Naive thymus-derived CD4-positive, alpha-beta T cell (primary cell): ENCODE measurements at regions not wholly inside any gene's neighbourhood (a gene's known extent, or its start where the extent isn't known, plus 50 kb on each side); places are given as distances from the start of the nearest gene placed in this dataset.

Source experiments
- ATAC-seq: fragments of 150-1000 bp; cut with Tn5 transposase; 2 replicates; pipeline ENCODE4 v1.10.0; 2021; ENCODE audit warnings: mild to moderate bottlenecking, moderate library complexity
- CTCF ChIA-PET: fragments of 350-600 bp; sonication (Branson Sonifier 250); formaldehyde crosslinking; loops from one replicate; lab custom pipeline; 2021; ENCODE audit warnings: antibody characterized with exemption; lab: Charles Lee
- POLR2A ChIA-PET: fragments of 350-600 bp; sonication (Branson Sonifier 250); formaldehyde crosslinking; loops from one replicate; lab custom pipeline; 2021; ENCODE audit warnings: antibody characterized with exemption, inconsistent platforms; lab: Charles Lee
- DNase-seq, 9 donors: peaks; one replicate each; pipeline versions ENCODE4 v3.0.0 to v3.0.0-alpha.2; 2020 to 2022; ENCODE audit warnings: mixed read lengths in 1 of 9
- H3K27ac ChIP-seq: one replicate; pipeline ENCODE4 v1.7.0; 2013; ENCODE audit warnings: mild to moderate bottlenecking, low read depth, low read length, moderate library complexity
- H3K27me3 ChIP-seq, 2 donors: one replicate each; pipeline ENCODE4 v1.7.0; 2013; ENCODE audit warnings: low read length in 2 of 2, mild to moderate bottlenecking in 2 of 2, moderate library complexity in 2 of 2; ENCODE audit not compliant: control insufficient read depth in 2 of 2, insufficient read depth in 2 of 2
- H3K36me3 ChIP-seq, 3 experiments: 1 replicate in 2 of 3; 2 replicates in 1 of 3; pipeline ENCODE4 v1.7.0; 2013; ENCODE audit warnings: low read length in 3 of 3, mild to moderate bottlenecking in 3 of 3, moderate library complexity in 1 of 3; ENCODE audit not compliant: insufficient read depth in 3 of 3, control insufficient read depth in 2 of 3
- H3K4me1 ChIP-seq, 2 donors: one replicate each; pipeline ENCODE4 v1.7.0; 2013; ENCODE audit warnings: low read length in 2 of 2, mild to moderate bottlenecking in 2 of 2, moderate library complexity in 1 of 2; ENCODE audit not compliant: control insufficient read depth in 2 of 2, insufficient read depth in 2 of 2
- H3K4me3 ChIP-seq: 2 replicates; pipeline ENCODE4 v1.7.0; 2013; ENCODE audit warnings: mild to moderate bottlenecking, low read length
- H3K9me3 ChIP-seq, 3 experiments: 1 replicate in 2 of 3; 2 replicates in 1 of 3; pipeline ENCODE4 v1.7.0; 2013; ENCODE audit warnings: low read length in 3 of 3; ENCODE audit not compliant: control insufficient read depth in 2 of 3
- H3K27ac Mint-ChIP-seq, 9 donors: one replicate each; pipeline ENCODE4 v1.8.0; 2020 to 2022; ENCODE audit warnings: mixed read lengths in 9 of 9, mild to moderate bottlenecking in 8 of 9, moderate library complexity in 5 of 9, inconsistent platforms in 2 of 9
- H3K27me3 Mint-ChIP-seq, 5 donors: one replicate each; pipeline ENCODE4 v1.8.0; 2021 to 2022; ENCODE audit warnings: mixed read lengths in 5 of 5, mild to moderate bottlenecking in 1 of 5
- H3K36me3 Mint-ChIP-seq, 5 donors: one replicate each; pipeline ENCODE4 v1.8.0; 2020 to 2022; ENCODE audit warnings: mixed read lengths in 5 of 5, mild to moderate bottlenecking in 3 of 5, inconsistent platforms in 1 of 5
- H3K4me1 Mint-ChIP-seq, 7 donors: one replicate each; pipeline ENCODE4 v1.8.0; 2020 to 2022; ENCODE audit warnings: mixed read lengths in 7 of 7, mild to moderate bottlenecking in 3 of 7, inconsistent platforms in 1 of 7
- H3K4me3 Mint-ChIP-seq, 10 donors: one replicate each; pipeline ENCODE4 v1.8.0; 2020 to 2022; ENCODE audit warnings: mild to moderate bottlenecking in 10 of 10, mixed read lengths in 10 of 10, moderate library complexity in 6 of 10, inconsistent platforms in 2 of 10
- H3K9me3 Mint-ChIP-seq, 11 donors: one replicate each; pipeline ENCODE4 v1.8.0; 2020 to 2022; ENCODE audit warnings: mixed read lengths in 11 of 11, mild to moderate bottlenecking in 4 of 11, inconsistent platforms in 1 of 11, moderate library complexity in 1 of 11
- intact Hi-C, 2 donors: fragments of 100-400 bp; cut with micrococcal nuclease; formaldehyde crosslinking; loops; one replicate each; pipeline ENCODE4 v1.15.1; 2023

DNA sequence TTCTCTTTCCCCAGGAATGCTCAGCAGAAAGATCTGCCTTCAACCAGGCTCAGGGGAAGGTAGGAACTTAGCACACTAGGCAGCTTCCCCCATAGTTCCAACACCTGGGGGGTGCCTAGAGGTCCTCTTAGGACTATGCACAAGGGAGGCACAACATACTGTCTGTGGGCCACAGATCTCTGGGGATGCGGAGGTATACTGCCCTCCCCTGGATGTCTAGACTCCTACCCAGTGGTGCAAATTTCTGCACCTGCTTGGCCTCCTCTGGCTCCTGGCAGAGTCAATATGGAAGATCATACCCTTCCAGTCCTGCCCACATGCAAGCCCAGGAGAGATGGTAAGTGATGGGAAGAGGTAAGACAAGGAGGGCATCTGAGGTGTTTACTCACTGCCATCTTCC, 247.5 kb upstream of the DAPK1 start:
- H3K27me3 Mint-ChIP-seq: peaks cover 0 to 25% (median 13%) of the 10 kb centered on the region in 5 donors
- H3K36me3 ChIP-seq: no peaks in the 10 kb centered on the region
- no peak overlapping the region for H3K4me3 ChIP-seq
- no peaks in the 10 kb centered on the region for H3K4me1 ChIP-seq
- peaks cover 0 to 7% (median 0%) of the 10 kb centered on the region in 11 donors for H3K9me3 Mint-ChIP-seq
- H3K4me3 Mint-ChIP-seq: no peak overlapping the region
- no peaks in the 10 kb centered on the region for H3K9me3 ChIP-seq
- POLR2A ChIA-PET: no interaction called here
- intact Hi-C loops: no loop called here
- CTCF ChIA-PET: no interaction called here
- peaks cover 0 to 2% (median 0%) of the 10 kb centered on the region in 7 donors for H3K4me1 Mint-ChIP-seq
- H3K27ac Mint-ChIP-seq: no peak overlapping the region
- no peaks in the 10 kb centered on the region for H3K27me3 ChIP-seq
- no peak overlapping the region for H3K27ac ChIP-seq
- no peak for ATAC-seq
- no peaks in the 10 kb centered on the region for H3K36me3 Mint-ChIP-seq
- no peak for DNase-seq

DNA sequence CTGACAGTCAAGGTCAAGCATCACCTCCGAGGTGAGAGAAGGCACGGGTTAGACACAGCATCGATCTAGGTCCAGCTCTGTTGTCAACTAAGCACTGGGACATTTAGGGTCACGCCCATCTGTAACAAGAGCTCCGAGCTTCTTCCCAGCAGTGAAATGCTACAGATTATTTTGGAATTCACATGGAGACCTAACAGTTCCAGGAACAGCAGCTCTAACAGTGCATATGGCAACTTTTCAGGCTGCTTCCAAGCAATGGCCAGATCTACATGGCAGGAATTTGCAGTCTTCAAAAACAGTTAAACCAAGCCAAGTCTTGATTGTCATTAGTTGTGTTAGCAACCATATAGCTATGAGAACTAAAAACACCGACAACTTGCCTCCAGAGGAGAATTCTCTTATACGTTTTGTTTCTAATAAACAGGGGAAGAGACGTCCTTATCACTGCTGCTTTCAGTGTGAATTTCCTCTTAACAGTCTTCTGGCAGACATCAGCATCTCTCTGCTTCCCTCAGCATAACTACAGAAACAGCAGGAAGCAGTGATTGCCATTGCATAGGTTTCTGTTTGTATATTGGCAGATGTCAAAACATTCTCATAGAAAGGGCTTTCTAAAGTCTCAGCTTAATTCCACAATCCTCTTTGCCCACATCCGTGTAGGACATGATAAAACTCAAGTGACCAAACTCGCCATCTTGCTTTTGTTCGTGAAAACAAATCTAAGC, 242.1 kb upstream of the DAPK1 start:
- no peaks in the 10 kb centered on the region for H3K36me3 Mint-ChIP-seq

GRCh38 chr9:87256973-87257372, 240.7 kb upstream of the DAPK1 start:
- no peaks in the 10 kb centered on the region for H3K36me3 Mint-ChIP-seq
- Histone ChIP-seq H3K4me3 (no peak overlapping the region), H3K36me3 (no peaks in the 10 kb centered on the region), H3K4me1 (no peaks in the 10 kb centered on the region), H3K9me3 (no peaks in the 10 kb centered on the region), H3K27ac (no peak overlapping the region), H3K27me3 (no peaks in the 10 kb centered on the region)
- ChIA-PET CTCF (no interaction called here), POLR2A (no interaction called here)
- intact Hi-C loops: no loop called here
- peaks cover 0 to 3% (median 0%) of the 10 kb centered on the region in 11 donors for H3K9me3 Mint-ChIP-seq
- H3K27me3 Mint-ChIP-seq: peaks cover 0 to 16% (median 4%) of the 10 kb centered on the region in 5 donors
- no peak for DNase-seq
- no peak overlapping the region for H3K4me3 Mint-ChIP-seq
- H3K4me1 Mint-ChIP-seq: no peaks in the 10 kb centered on the region
- no peak for ATAC-seq
- H3K27ac Mint-ChIP-seq: peak overlapping the region in 1 of 9 donors; percentile 5

More for the DNA sequence above, 242.1 kb upstream of the DAPK1 start:
- intact Hi-C loops: no loop called here
- ATAC-seq (no peak), DNase-seq (no peak)
- peaks cover 0 to 19% (median 4%) of the 10 kb centered on the region in 5 donors for H3K27me3 Mint-ChIP-seq
- no peak overlapping the region for H3K4me3 ChIP-seq
- no peak overlapping the region for H3K27ac ChIP-seq
- H3K27ac Mint-ChIP-seq: no peak overlapping the region
- no peaks in the 10 kb centered on the region for H3K36me3 ChIP-seq
- CTCF ChIA-PET: no interaction called here
- no peaks in the 10 kb centered on the region for H3K4me1 Mint-ChIP-seq
- H3K9me3 Mint-ChIP-seq: peaks cover 0 to 5% (median 0%) of the 10 kb centered on the region in 11 donors
- no peak overlapping the region for H3K4me3 Mint-ChIP-seq
- H3K4me1 ChIP-seq: no peaks in the 10 kb centered on the region
- POLR2A ChIA-PET: no interaction called here
- no peaks in the 10 kb centered on the region for H3K27me3 ChIP-seq
- H3K9me3 ChIP-seq: no peaks in the 10 kb centered on the region

DNA sequence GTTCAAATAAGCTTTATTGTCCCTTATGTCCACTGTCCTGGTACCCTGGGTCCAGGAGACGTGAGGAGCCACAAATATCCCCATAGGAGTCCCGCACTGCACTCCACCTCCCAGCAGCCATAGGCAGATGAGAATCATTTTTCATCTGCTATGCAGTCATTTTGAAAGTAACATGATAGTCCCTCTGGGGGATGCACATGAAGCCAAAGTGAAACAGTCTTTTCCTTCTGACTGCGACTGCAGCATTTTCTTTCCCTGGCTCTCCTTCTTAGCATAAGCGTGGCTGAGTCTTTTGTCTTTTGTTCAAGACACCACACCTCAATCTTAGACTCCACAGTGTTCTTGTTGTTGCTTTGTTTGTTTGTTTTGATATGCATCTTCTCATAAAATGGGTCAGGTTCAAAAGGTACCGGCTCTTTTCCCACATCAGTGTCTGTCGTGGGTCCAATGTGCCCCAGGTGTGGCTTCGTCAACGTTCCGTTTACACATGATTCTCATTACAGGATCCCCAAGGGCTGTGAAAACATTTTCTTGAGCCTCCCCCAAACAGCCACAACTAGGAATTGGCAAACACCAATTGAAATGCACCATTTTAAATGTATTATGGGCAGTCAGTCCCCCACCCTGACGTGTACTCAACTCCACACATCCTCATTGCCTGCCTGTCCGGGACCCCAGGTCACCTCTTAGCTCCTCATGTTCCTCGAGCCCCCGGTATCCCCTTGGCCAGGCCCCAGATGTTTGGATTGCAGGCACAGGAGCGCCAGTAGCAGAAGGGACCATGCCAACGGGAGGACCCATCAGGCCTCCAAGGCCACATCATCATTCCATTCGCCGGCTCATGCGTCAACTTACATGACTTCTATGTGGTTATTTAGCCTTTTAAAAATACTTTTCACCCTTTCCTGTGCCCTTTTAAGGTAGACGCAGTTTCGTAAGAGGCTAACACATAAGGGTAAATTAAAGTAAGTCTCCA, 237.8 kb upstream of the DAPK1 start:
- Mint-ChIP-seq H3K27ac (no peak overlapping the region), H3K9me3 (peaks cover 0 to 6% (median 0%) of the 10 kb centered on the region in 11 donors), H3K4me1 (no peaks in the 10 kb centered on the region), H3K27me3 (peaks cover 0 to 14% (median 5%) of the 10 kb centered on the region in 5 donors), H3K36me3 (no peaks in the 10 kb centered on the region), H3K4me3 (no peak overlapping the region)
- POLR2A ChIA-PET: no interaction called here
- no peaks in the 10 kb centered on the region for H3K4me1 ChIP-seq
- CTCF ChIA-PET: no interaction called here
- no peak overlapping the region for H3K27ac ChIP-seq
- no peaks in the 10 kb centered on the region for H3K9me3 ChIP-seq
- no peaks in the 10 kb centered on the region for H3K36me3 ChIP-seq
- no peak for ATAC-seq
- H3K4me3 ChIP-seq: no peak overlapping the region
- DNase-seq: no peak
- intact Hi-C loops: no loop called here
- H3K27me3 ChIP-seq: no peaks in the 10 kb centered on the region

GRCh38 chr9:87263291-87263690, 234.4 kb upstream of the DAPK1 start:
- ChIA-PET CTCF (no interaction called here), POLR2A (no interaction called here)
- Mint-ChIP-seq H3K27me3 (peaks cover 2 to 14% (median 8%) of the 10 kb centered on the region in 5 donors), H3K9me3 (peaks cover 0 to 6% (median 0%) of the 10 kb centered on the region in 11 donors), H3K36me3 (no peaks in the 10 kb centered on the region), H3K27ac (no peak overlapping the region), H3K4me3 (no peak overlapping the region), H3K4me1 (no peaks in the 10 kb centered on the region)
- Histone ChIP-seq H3K4me1 (no peaks in the 10 kb centered on the region), H3K4me3 (no peak overlapping the region), H3K9me3 (no peaks in the 10 kb centered on the region), H3K27me3 (no peaks in the 10 kb centered on the region), H3K27ac (no peak overlapping the region), H3K36me3 (no peaks in the 10 kb centered on the region)
- DNase-seq: no peak
- ATAC-seq: no peak
- intact Hi-C loops: no loop called here

GRCh38 chr9:87266697-87267096, 231.0 kb upstream of the DAPK1 start:
- peaks cover 0 to 2% (median 0%) of the 10 kb centered on the region in 11 donors for H3K9me3 Mint-ChIP-seq
- DNase-seq (no peak), ATAC-seq (no peak)
- peaks cover 5 to 11% (median 7%) of the 10 kb centered on the region in 5 donors for H3K27me3 Mint-ChIP-seq
- no peaks in the 10 kb centered on the region for H3K36me3 Mint-ChIP-seq
- H3K27ac Mint-ChIP-seq: no peak overlapping the region
- POLR2A ChIA-PET: no interaction called here
- Histone ChIP-seq H3K4me1 (peaks cover 0 to 5% of the 10 kb centered on the region in 2 donors), H3K36me3 (no peaks in the 10 kb centered on the region), H3K4me3 (no peak overlapping the region), H3K27ac (no peak overlapping the region), H3K27me3 (no peaks in the 10 kb centered on the region), H3K9me3 (no peaks in the 10 kb centered on the region)
- intact Hi-C loops: no loop called here
- H3K4me1 Mint-ChIP-seq: peaks cover 0 to 13% (median 0%) of the 10 kb centered on the region in 7 donors
- H3K4me3 Mint-ChIP-seq: no peak overlapping the region
- CTCF ChIA-PET: no interaction called here
